ENCODE measurements at regions not wholly inside any gene's neighbourhood (a gene's known extent, or its start where the extent isn't known, plus 50 kb on each side); places are given as distances from the start of the nearest gene placed in this dataset.

DNA sequence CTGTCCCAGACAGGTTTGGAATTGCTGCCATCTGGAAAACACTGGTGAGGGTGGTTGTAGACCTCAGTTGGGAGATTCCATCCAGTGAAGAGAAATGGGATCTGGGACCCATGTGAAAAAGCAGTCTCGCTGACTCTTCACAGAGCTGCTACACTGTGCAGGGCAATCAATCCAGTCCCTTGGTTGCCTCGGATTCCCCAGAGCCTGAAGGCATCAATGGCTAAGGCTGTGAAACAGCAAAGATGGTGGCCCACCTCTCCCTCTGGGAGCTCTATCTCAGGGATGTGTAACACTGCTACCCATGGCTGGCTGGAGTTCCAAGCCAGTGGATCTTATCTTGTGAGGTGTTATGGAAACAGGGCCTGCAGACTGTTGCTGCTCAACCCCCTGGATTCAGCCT lies 256.1 kb downstream of the TMEM38B start:
- no peak for DNase-seq (ENCODE audit: extremely low read depth, low read depth)

DNA sequence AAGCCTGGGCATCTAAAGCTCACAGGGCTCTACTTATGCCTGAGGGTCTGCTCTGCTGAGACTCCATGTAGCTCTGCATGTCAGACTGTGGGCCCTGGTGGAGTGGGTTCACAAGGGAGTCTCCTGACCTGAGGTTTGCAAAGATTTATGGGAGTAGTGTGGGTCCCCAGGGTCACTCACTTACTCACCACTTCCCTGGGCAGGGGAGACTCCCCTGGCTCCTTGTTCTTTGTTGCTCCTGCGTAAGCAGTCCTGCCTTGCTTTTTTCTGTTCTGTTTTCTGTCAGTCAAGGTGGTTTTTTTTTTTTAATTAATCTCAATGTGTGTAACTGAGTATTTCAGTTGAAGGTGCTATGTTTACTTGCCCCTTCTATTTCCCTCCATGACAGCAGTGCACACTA lies 256.6 kb downstream of the TMEM38B start:
- TF ChIP-seq, protein P1, sequence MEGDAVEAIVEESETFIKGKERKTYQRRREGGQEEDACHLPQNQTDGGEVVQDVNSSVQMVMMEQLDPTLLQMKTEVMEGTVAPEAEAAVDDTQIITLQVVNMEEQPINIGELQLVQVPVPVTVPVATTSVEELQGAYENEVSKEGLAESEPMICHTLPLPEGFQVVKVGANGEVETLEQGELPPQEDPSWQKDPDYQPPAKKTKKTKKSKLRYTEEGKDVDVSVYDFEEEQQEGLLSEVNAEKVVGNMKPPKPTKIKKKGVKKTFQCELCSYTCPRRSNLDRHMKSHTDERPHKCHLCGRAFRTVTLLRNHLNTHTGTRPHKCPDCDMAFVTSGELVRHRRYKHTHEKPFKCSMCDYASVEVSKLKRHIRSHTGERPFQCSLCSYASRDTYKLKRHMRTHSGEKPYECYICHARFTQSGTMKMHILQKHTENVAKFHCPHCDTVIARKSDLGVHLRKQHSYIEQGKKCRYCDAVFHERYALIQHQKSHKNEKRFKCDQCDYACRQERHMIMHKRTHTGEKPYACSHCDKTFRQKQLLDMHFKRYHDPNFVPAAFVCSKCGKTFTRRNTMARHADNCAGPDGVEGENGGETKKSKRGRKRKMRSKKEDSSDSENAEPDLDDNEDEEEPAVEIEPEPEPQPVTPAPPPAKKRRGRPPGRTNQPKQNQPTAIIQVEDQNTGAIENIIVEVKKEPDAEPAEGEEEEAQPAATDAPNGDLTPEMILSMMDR (IDR thresholded peaks at IDR 0.05; ENCODE audit: low read depth, low read length, missing control alignments), result no peak
- no peak for DNase-seq (ENCODE audit: extremely low read depth, low read depth)

More for the DNA sequence above, 256.1 kb downstream of the TMEM38B start:
- TF ChIP-seq, protein P1 (IDR thresholded peaks at IDR 0.05; ENCODE audit: low read depth, low read length, missing control alignments), result no peak
- H3K4me3 ChIP-seq (replicated peaks; ENCODE audit: low read depth, low read length), result no peak overlapping the region

DNA sequence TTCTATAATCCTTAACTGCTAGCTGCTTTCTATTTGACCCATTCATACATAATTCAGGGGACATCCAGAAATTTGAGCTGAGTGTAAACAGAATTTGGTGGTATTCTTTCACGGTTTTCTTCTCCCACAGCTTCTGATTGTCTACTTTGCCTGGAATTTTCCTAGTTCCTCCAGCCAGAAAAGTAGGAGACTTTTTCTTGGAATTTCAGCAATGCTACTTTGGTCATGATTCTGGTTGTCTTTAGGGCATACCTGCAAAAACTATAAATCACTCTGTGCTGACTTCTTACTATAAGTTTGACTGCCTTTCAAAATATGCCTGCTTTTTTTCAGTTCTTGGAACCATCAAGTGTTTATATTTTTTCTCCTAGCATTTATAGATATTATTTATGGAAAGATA lies 260.2 kb downstream of the TMEM38B start:
- no peak for DNase-seq (ENCODE audit: extremely low read depth, low read depth)
- H3K4me3 ChIP-seq (replicated peaks; ENCODE audit: low read depth, low read length), result no peak overlapping the region

More for the DNA sequence above, 256.6 kb downstream of the TMEM38B start:
- no peak overlapping the region for H3K4me3 ChIP-seq (replicated peaks; ENCODE audit: low read depth, low read length)

DNA sequence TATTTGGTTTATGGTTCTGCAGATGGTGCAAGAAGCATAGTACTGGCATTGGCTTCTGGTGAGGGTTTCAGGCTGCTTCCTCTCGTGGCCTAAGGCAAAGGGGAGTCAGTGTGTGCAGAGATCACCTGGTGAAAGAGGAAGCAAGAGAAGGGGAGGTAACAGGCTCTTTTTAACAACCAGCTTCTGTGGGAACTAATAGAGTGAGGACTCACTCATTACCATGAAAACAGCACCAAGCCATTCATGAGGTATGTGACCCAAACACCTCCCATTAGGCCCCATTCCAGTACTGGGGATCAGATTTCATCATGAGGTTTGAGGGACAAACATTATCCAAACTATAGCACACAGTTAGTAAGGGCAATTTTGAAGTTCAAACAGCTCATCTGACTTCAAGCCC lies 263.5 kb downstream of the TMEM38B start:
- TF ChIP-seq, protein P1 (IDR thresholded peaks at IDR 0.05; ENCODE audit: low read depth, low read length, missing control alignments), result no peak
- H3K4me3 ChIP-seq (replicated peaks; ENCODE audit: low read depth, low read length), result no peak overlapping the region
- DNase-seq (ENCODE audit: extremely low read depth, low read depth), result no peak

More for the DNA sequence above, 260.2 kb downstream of the TMEM38B start:
- TF ChIP-seq, protein P1 (IDR thresholded peaks at IDR 0.05; ENCODE audit: low read depth, low read length, missing control alignments), result no peak

DNA sequence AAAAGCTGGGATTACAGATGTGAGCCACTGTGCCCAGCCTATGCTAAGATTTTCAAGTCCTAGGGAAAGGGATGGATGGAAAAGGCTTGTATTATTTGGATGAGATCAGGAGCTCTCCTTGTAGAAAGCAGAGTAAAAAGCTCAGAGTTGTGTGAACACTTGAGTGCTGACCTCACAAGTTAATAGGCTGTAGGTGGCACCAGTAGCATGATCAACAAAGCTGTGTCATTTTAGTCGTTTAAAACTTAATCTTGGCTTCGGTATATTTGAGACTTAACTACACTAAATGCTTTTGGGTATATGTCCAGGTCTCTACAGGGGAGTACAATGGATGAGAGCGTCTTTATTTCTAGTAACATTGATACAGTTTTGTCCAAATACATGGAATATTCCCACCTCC lies 264.2 kb downstream of the TMEM38B start:
- TF ChIP-seq, protein P1 (IDR thresholded peaks at IDR 0.05; ENCODE audit: low read depth, low read length, missing control alignments), result no peak
- H3K4me3 ChIP-seq (replicated peaks; ENCODE audit: low read depth, low read length), result no peak overlapping the region
- DNase-seq (ENCODE audit: extremely low read depth, low read depth), result no peak

DNA sequence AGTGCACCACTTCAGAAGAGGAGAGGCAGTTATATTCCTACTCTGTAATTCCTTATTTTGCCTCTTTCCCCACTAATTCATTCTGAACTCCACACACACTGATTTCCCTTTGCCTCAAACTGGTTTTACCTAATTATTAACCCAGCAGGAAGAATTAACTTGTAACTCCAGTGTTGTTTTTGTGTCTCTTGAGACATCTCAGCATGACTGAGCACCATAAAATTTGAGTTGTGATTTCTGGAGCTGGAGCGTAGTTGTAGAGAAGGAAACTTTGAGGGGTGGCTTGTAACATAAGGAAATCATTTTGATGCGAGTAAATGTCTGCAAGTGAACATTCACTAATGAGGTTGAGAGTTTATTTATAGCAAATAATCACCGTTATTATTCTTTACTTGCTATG lies 265.2 kb downstream of the TMEM38B start:
- no peak for DNase-seq (ENCODE audit: extremely low read depth, low read depth)
- TF ChIP-seq, protein P1 (IDR thresholded peaks at IDR 0.05; ENCODE audit: low read depth, low read length, missing control alignments), result no peak
- no peak overlapping the region for H3K4me3 ChIP-seq (replicated peaks; ENCODE audit: low read depth, low read length)
